ENCODE measurements at regions not wholly inside any gene's neighbourhood (a gene's known extent, or its start where the extent isn't known, plus 50 kb on each side); places are given as distances from the start of the nearest gene placed in this dataset.

- TF ChIP-seq, protein P1, sequence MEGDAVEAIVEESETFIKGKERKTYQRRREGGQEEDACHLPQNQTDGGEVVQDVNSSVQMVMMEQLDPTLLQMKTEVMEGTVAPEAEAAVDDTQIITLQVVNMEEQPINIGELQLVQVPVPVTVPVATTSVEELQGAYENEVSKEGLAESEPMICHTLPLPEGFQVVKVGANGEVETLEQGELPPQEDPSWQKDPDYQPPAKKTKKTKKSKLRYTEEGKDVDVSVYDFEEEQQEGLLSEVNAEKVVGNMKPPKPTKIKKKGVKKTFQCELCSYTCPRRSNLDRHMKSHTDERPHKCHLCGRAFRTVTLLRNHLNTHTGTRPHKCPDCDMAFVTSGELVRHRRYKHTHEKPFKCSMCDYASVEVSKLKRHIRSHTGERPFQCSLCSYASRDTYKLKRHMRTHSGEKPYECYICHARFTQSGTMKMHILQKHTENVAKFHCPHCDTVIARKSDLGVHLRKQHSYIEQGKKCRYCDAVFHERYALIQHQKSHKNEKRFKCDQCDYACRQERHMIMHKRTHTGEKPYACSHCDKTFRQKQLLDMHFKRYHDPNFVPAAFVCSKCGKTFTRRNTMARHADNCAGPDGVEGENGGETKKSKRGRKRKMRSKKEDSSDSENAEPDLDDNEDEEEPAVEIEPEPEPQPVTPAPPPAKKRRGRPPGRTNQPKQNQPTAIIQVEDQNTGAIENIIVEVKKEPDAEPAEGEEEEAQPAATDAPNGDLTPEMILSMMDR (IDR thresholded peaks at IDR 0.05; ENCODE audit: insufficient read depth, low read length) = no peak
- no peak for TF ChIP-seq POLR2AphosphoS5 (IDR thresholded peaks at IDR 0.05; ENCODE audit: low read depth)
Observed at GRCh38 chr10:130954326-130954905, 357.1 kb downstream of the TCERG1L start.
